Activated B cell treated with CpG ODN at 0.5 μM for 24 hours (primary cell): ENCODE measurements at regions not wholly inside any gene's neighbourhood (a gene's known extent, or its start where the extent isn't known, plus 50 kb on each side); places are given as distances from the start of the nearest gene placed in this dataset.

ENCODE experiments used
- ATAC-seq: fragments of 200-7000 bp; cut with Tn5 transposase; one replicate; pipeline ENCODE4 v1.10.0; 2021; ENCODE audit warnings: low read depth, mild to moderate bottlenecking, moderate library complexity
- CTCF ChIA-PET: fragments of 350-600 bp; sonication (Branson Sonifier 250); formaldehyde crosslinking; loops from one replicate; lab custom pipeline; 2021; ENCODE audit warnings: antibody characterized with exemption; lab: Charles Lee
- POLR2A ChIA-PET: fragments of 350-600 bp; sonication (Branson Sonifier 250); formaldehyde crosslinking; loops from one replicate; lab custom pipeline; 2021; ENCODE audit warnings: antibody characterized with exemption; lab: Charles Lee
- DNase-seq: peaks from one replicate; pipeline ENCODE4 v3.0.0; 2022
- H3K27ac Mint-ChIP-seq: one replicate; pipeline ENCODE4 v1.8.0; 2020; ENCODE audit warnings: mixed read lengths
- H3K27me3 Mint-ChIP-seq: one replicate; pipeline ENCODE4 v1.8.0; 2021; ENCODE audit warnings: mixed read lengths
- H3K36me3 Mint-ChIP-seq: one replicate; pipeline ENCODE4 v1.8.0; 2021; ENCODE audit warnings: low read depth, mixed read lengths
- H3K4me1 Mint-ChIP-seq: one replicate; pipeline ENCODE4 v1.8.0; 2021; ENCODE audit warnings: mixed read lengths
- H3K4me3 Mint-ChIP-seq: one replicate; pipeline ENCODE4 v1.8.0; 2020; ENCODE audit warnings: mild to moderate bottlenecking, mixed read lengths
- H3K9me3 Mint-ChIP-seq: one replicate; pipeline ENCODE4 v1.8.0; 2020; ENCODE audit warnings: mixed read lengths
- intact Hi-C: fragments of 100-400 bp; cut with micrococcal nuclease; formaldehyde crosslinking; loops from one replicate; pipeline ENCODE4 v1.15.1; 2024
- TF ChIP-seq, protein P1 (sequence below): fragments of 200-600 bp; IDR thresholded peaks from one replicate; pipeline ENCODE4 v1.8.0; 2022; ENCODE audit warnings: antibody characterized with exemption, mild to moderate bottlenecking

DNA sequence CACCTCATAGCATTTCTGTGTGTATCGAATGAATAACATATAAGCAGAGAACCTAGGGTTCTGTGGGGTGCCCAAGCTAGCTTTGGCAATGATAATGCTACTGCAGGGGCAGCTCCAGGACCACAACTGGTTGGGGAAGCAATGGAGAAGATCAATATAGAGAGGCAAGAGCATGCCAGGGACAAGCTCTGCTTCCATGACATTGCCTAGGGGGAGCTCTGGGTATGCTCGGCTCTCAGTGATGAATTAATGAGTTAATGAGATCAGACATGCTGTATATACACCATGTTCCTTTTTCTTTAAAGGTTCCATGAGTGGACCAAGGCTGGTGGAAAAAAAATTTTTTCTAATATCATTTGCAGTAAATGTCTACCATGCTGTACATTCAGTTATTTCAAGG, 618.4 kb downstream of the BCL11A start:
- TF ChIP-seq, protein P1, sequence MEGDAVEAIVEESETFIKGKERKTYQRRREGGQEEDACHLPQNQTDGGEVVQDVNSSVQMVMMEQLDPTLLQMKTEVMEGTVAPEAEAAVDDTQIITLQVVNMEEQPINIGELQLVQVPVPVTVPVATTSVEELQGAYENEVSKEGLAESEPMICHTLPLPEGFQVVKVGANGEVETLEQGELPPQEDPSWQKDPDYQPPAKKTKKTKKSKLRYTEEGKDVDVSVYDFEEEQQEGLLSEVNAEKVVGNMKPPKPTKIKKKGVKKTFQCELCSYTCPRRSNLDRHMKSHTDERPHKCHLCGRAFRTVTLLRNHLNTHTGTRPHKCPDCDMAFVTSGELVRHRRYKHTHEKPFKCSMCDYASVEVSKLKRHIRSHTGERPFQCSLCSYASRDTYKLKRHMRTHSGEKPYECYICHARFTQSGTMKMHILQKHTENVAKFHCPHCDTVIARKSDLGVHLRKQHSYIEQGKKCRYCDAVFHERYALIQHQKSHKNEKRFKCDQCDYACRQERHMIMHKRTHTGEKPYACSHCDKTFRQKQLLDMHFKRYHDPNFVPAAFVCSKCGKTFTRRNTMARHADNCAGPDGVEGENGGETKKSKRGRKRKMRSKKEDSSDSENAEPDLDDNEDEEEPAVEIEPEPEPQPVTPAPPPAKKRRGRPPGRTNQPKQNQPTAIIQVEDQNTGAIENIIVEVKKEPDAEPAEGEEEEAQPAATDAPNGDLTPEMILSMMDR, result no peak
- no peak overlapping the region for H3K27ac Mint-ChIP-seq
- DNase-seq, result no peak
- ATAC-seq, result no peak
- H3K9me3 Mint-ChIP-seq, result peaks cover 7% of the 10 kb centered on the region
- no peak overlapping the region for H3K4me3 Mint-ChIP-seq
- peaks cover 11% of the 10 kb centered on the region for H3K4me1 Mint-ChIP-seq
- no peaks in the 10 kb centered on the region for H3K36me3 Mint-ChIP-seq
- POLR2A ChIA-PET, result interaction anchor here (1.2 kb wide), 1 partner anchor 615 kb away, joined by 5 read pairs; no protein-coding TSS in a partner anchor
- intact Hi-C loops, result no loop called here
- H3K27me3 Mint-ChIP-seq, result no peaks in the 10 kb centered on the region
- CTCF ChIA-PET, result no interaction called here

DNA sequence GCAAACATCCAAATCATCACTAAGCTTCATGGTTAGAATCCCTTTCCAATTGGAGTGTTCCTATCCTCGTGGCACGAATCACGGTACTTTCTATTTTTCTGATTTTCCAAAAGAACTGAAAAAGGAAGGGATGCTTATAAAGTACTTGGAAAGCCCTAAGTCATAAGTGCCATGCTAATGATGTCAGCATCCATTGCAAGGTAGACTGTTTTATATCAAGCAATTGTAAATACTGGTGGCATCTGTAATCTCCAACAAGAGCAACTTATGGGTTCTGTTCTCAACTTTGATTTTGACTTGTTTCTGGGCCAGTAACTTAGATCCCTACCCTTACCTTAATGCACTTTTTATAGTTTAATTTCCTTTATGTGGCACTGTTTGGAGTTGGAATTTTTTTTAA, 619.5 kb downstream of the BCL11A start:
- DNase-seq (no peak), ATAC-seq (no peak)
- TF ChIP-seq, protein P1, result no peak
- Mint-ChIP-seq H3K4me1 (peaks cover 17% of the 10 kb centered on the region), H3K27me3 (no peaks in the 10 kb centered on the region), H3K4me3 (no peak overlapping the region), H3K9me3 (peaks cover 7% of the 10 kb centered on the region), H3K36me3 (no peaks in the 10 kb centered on the region), H3K27ac (no peak overlapping the region)
- ChIA-PET CTCF (no interaction called here), POLR2A (no interaction called here)
- intact Hi-C loops, result no loop called here

DNA sequence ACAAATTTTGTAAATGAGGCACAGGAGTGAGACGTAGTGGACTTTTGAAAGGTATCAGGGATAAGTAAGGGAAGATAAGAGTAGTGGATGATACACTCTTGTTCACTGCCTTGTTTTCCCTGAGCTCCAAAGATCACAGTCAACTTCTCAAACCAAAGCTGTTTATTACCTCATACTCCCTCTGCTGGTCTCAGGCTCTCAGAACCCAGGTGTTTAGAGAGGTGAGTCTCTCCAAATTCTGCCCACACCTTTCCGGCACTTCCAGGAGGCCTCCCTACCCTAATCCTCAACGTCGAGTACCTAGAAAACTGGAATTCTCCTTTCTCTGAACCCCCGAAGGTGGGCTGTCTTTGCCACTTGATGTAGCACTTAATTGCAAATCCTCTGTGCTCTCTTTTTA, 621.1 kb downstream of the BCL11A start:
- no peak for ATAC-seq
- ChIA-PET CTCF (no interaction called here), POLR2A (no interaction called here)
- intact Hi-C loops, result no loop called here
- H3K4me1 Mint-ChIP-seq, result peaks cover 17% of the 10 kb centered on the region
- TF ChIP-seq, protein P1, result no peak
- DNase-seq, result no peak
- no peaks in the 10 kb centered on the region for H3K27me3 Mint-ChIP-seq
- no peak overlapping the region for H3K27ac Mint-ChIP-seq
- peaks cover 7% of the 10 kb centered on the region for H3K9me3 Mint-ChIP-seq
- no peaks in the 10 kb centered on the region for H3K36me3 Mint-ChIP-seq
- H3K4me3 Mint-ChIP-seq, result no peak overlapping the region

DNA sequence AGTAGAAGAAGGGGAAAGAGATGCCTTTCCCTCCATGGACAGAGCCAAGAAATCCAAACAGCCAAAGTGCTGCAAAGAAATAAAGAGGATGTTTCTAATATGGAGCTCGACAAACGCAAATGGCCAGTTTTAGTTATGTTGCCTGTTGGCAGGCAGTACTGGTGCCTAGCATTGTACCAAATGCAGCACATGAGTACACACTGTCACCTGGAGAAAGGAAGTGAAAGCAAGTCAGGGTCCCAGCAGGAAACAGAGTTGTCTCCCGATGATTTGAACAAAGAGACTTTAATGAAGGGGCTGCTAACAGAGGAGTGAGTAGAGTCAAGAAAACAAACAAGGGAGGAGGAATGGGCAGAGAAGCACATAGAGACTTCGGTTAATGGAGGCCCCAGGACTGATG, 623.0 kb downstream of the BCL11A start:
- intact Hi-C loops, result no loop called here
- Mint-ChIP-seq H3K4me3 (no peak overlapping the region), H3K4me1 (peaks cover 17% of the 10 kb centered on the region), H3K36me3 (no peaks in the 10 kb centered on the region), H3K9me3 (peaks cover 7% of the 10 kb centered on the region), H3K27me3 (no peaks in the 10 kb centered on the region), H3K27ac (no peak overlapping the region)
- CTCF ChIA-PET, result no interaction called here
- POLR2A ChIA-PET, result no interaction called here
- DNase-seq (no peak), ATAC-seq (peak; percentile 21)
- TF ChIP-seq, protein P1, result no peak

DNA sequence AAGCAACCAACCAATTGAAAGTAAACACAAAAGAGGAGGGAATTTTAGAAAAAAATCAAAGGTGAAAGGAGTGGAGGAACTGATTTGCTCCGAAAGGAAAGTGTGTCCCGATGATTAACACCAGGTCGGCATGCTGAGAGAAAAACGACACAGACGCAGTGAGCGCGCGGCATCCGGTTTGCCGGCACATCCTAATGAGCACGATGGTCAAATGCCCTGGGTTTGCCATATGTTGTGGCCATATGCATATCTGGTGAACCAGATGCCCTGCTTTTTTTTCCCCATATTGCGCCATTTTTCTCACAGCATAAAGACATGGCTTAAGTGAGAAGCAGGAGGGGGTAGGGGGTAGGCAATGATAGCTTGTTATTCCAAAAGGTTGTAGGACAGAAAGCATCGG, 626.7 kb downstream of the BCL11A start:
- peaks cover 3% of the 10 kb centered on the region for H3K9me3 Mint-ChIP-seq
- no peaks in the 10 kb centered on the region for H3K36me3 Mint-ChIP-seq
- peaks cover 17% of the 10 kb centered on the region for H3K4me1 Mint-ChIP-seq
- POLR2A ChIA-PET, result no interaction called here
- CTCF ChIA-PET, result no interaction called here
- H3K27me3 Mint-ChIP-seq, result peaks cover 5% of the 10 kb centered on the region
- ATAC-seq, result no peak
- intact Hi-C loops, result no loop called here
- TF ChIP-seq, protein P1, result no peak
- no peak overlapping the region for H3K27ac Mint-ChIP-seq
- DNase-seq, result no peak
- no peak overlapping the region for H3K4me3 Mint-ChIP-seq
